ENCODE measurements at regions not wholly inside any gene's neighbourhood (a gene's known extent, or its start where the extent isn't known, plus 50 kb on each side); places are given as distances from the start of the nearest gene placed in this dataset.

DNA sequence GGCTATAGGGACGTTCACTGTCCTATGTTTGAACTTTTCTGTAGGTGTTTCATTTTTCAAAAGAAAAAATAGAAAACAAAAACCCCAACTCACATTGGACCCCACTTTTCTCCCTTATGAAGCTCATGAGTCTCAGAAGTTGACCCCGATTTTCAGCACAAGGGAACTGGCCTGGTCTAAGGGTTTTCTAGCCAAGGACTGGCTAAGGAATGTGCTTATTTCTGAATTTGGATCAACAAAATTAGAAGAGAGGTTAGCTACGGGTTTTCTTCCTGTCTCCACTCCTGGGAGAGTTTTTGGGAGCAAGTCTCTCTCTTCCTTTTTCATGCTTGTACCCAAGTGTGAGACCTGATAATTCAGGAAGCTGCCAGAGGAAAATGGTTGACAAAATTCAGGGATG, 453.2 kb downstream of the KLF12 start:
- TF ChIP-seq, protein P1, sequence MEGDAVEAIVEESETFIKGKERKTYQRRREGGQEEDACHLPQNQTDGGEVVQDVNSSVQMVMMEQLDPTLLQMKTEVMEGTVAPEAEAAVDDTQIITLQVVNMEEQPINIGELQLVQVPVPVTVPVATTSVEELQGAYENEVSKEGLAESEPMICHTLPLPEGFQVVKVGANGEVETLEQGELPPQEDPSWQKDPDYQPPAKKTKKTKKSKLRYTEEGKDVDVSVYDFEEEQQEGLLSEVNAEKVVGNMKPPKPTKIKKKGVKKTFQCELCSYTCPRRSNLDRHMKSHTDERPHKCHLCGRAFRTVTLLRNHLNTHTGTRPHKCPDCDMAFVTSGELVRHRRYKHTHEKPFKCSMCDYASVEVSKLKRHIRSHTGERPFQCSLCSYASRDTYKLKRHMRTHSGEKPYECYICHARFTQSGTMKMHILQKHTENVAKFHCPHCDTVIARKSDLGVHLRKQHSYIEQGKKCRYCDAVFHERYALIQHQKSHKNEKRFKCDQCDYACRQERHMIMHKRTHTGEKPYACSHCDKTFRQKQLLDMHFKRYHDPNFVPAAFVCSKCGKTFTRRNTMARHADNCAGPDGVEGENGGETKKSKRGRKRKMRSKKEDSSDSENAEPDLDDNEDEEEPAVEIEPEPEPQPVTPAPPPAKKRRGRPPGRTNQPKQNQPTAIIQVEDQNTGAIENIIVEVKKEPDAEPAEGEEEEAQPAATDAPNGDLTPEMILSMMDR (conservative IDR thresholded peaks at IDR 0.05; ENCODE audit: low read length) = no peak
- TF ChIP-seq EZH2phosphoT487 (IDR thresholded peaks at IDR 0.05; ENCODE audit: borderline replicate concordance, low read depth, low read length) = no peak
